Bronchial epithelial cell (primary cell): ENCODE measurements at regions not wholly inside any gene's neighbourhood (a gene's known extent, or its start where the extent isn't known, plus 50 kb on each side); places are given as distances from the start of the nearest gene placed in this dataset.
"Not testable (repeated sequence)": the region's sequence is repeated elsewhere in the genome, so short reads cannot be mapped to it uniquely, and the experiment has no call there.

Experiments used
- DNase-seq: peaks from one replicate; pipeline ENCODE4 v3.0.0-alpha.2; 2010; ENCODE audit warnings: low read depth
- FAIRE-seq: peaks from 2 replicates; lab custom pipeline; 2011; peaks lifted over from hg19 to GRCh38; lab: Jason Lieb, UNC
- H3K27me3 ChIP-seq: 2 replicates; pipeline ENCODE4 v1.5.1; 2011; ENCODE audit warnings: low read length; ENCODE audit not compliant: control insufficient read depth, insufficient read depth
- H3K36me3 ChIP-seq: 2 replicates; pipeline ENCODE4 v1.5.1; 2011; ENCODE audit warnings: low read length; ENCODE audit not compliant: control insufficient read depth, insufficient read depth
- H3K4me3 ChIP-seq: 2 replicates; pipeline ENCODE4 v1.5.1; 2011; ENCODE audit warnings: mild to moderate bottlenecking, low read depth, low read length, control low read depth
- TF ChIP-seq, protein P1 (sequence below): IDR thresholded peaks from 2 replicates; pipeline ENCODE4 v1.5.1; 2011; ENCODE audit warnings: mild to moderate bottlenecking, moderate library complexity, low read length, control low read depth, inconsistent platforms; ENCODE audit not compliant: insufficient read depth, severe bottlenecking

DNA sequence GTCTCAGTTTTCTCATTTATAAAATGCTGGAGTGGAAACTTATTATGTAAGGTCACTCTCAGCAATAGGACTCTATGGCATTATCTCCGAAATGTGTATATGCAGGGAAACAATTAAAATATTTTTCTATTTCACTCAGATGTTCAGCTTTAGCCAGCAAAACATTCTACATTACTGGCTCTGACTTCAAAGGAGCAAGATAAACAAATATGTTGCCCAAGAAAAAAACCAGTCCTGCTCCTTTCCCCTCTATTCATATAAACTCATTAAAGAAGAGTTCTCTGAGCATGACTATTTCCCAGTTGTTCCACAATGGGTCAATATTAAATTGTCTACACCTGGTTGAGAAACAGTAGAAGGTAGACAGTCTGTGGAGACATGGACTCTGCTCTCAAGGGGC lies 155.0 kb downstream of the NPR3 start:
- no peak for DNase-seq
- FAIRE-seq: no peak

DNA sequence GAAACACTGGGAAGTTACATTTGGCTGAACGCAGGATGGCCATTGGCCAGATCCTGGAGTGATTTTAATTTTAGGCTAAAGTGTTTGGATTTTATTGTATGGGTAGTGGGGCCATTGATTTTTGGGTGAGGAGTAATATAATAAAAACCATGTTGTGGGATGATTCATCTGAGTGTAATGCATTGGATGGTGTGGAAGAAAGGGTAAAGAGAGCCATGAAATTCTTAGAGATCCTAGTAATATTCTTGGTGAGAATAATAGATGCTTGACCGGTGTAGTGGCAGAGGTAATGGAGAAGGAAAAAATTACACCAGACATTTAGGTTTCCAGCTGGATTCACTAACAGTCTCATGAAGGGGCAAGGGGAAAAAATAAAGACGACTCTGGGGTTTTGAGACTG lies 158.1 kb downstream of the NPR3 start:
- Histone ChIP-seq H3K27me3 (no peaks in the 10 kb centered on the region), H3K4me3 (no peak overlapping the region), H3K36me3 (no peaks in the 10 kb centered on the region)
- DNase-seq: no peak
- no peak for FAIRE-seq
- TF ChIP-seq, protein P1, sequence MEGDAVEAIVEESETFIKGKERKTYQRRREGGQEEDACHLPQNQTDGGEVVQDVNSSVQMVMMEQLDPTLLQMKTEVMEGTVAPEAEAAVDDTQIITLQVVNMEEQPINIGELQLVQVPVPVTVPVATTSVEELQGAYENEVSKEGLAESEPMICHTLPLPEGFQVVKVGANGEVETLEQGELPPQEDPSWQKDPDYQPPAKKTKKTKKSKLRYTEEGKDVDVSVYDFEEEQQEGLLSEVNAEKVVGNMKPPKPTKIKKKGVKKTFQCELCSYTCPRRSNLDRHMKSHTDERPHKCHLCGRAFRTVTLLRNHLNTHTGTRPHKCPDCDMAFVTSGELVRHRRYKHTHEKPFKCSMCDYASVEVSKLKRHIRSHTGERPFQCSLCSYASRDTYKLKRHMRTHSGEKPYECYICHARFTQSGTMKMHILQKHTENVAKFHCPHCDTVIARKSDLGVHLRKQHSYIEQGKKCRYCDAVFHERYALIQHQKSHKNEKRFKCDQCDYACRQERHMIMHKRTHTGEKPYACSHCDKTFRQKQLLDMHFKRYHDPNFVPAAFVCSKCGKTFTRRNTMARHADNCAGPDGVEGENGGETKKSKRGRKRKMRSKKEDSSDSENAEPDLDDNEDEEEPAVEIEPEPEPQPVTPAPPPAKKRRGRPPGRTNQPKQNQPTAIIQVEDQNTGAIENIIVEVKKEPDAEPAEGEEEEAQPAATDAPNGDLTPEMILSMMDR: no peak

More for the DNA sequence above, 155.0 kb downstream of the NPR3 start:
- no peaks in the 10 kb centered on the region for H3K36me3 ChIP-seq
- H3K4me3 ChIP-seq: no peak overlapping the region
- TF ChIP-seq, protein P1: no peak
- H3K27me3 ChIP-seq: no peaks in the 10 kb centered on the region

DNA sequence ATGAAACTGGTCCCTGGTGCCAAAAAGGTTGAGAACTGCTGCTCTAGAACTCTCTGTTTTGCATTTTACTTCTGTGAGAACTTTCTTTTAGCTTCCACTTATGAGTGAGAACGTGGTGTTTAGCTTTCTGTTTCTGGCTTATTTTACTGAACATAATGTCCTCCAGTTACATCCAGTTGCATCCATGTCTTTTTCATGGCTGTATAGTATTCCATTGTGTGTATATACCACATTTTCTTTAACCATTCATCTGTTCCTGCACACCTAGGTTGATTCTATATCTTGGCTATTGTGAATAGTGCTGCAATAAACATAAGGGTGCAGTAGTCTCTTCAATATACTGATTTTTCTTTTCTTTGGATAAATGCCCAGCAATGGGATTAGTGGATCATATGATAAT lies 165.7 kb downstream of the NPR3 start:
- H3K27me3 ChIP-seq: no peaks in the 10 kb centered on the region
- no peaks in the 10 kb centered on the region for H3K36me3 ChIP-seq
- no peak for FAIRE-seq
- TF ChIP-seq, protein P1: no peak
- DNase-seq: no peak
- no peak overlapping the region for H3K4me3 ChIP-seq

DNA sequence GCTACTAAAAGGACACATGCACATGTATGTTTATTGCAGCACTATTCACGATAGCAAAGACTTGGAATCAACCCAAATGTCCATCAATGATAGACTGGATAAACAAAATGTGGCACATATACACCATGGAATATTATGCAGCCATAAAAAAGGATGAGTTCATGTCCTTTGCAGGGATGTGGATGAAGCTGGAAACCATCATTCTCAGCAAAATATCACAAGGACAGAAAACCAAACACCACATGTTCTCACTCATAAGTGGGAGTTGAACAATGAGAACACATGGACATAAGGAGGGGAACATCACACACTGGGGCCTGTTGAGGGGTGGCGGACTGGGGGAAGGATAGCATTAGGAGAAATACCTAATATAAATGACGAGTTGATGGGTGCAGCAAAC lies 168.2 kb downstream of the NPR3 start:
- FAIRE-seq, H3K27me3 ChIP-seq, H3K4me3 ChIP-seq, DNase-seq, H3K36me3 ChIP-seq: not testable (repeated sequence)

DNA sequence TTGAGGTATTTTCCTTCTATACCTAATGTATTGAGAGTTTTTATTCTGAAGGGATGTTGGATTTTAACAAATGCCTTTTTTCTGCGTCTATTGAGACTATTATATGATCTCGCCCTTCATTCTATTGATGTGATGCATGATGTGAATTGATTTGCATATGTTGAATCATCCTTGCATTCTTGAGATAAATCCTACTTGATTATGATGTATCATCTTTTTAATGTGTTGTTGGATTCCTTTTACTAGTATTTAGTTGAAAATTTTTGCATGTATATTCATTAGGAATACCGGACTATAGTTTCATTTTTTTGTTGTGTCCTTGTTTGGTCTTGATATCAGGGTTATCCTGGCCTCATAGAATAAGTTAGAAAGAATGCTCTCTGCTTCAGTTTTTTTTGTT lies 169.7 kb downstream of the NPR3 start:
- TF ChIP-seq, protein P1: no peak
- FAIRE-seq: no peak
- DNase-seq: no peak

DNA sequence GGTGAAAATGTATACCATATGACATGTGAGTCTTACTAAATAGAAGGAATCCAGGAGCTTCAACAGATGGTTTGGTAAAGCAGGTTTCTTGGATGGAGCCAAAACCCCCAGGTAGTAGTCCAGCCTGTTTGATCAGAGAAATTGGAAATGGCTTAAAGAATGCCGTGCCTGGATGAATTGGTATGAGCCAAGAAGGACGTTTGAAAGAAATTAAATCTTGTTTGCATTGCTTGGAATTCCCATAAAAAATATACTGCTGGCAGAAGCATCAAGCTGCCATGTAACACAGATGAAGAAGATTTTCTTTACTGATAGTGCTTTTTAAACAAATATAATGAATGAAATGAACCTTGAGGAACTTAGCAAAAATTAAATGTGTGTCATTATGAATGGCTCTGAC lies 176.3 kb downstream of the NPR3 start:
- no peaks in the 10 kb centered on the region for H3K27me3 ChIP-seq
- TF ChIP-seq, protein P1: no peak
- H3K36me3 ChIP-seq: no peaks in the 10 kb centered on the region
- FAIRE-seq (no peak), DNase-seq (no peak)
- H3K4me3 ChIP-seq: no peak overlapping the region

More for the DNA sequence above, 169.7 kb downstream of the NPR3 start:
- Histone ChIP-seq H3K4me3 (no peak overlapping the region), H3K36me3 (no peaks in the 10 kb centered on the region), H3K27me3 (no peaks in the 10 kb centered on the region)
